HG03159 (cell line): ENCODE measurements at regions not wholly inside any gene's neighbourhood (a gene's known extent, or its start where the extent isn't known, plus 50 kb on each side); places are given as distances from the start of the nearest gene placed in this dataset.

ENCODE experiments used
- ATAC-seq: cut with Tn5 transposase; IDR thresholded peaks from one replicate; pipeline ENCODE4 v1.9.1; 2021; ENCODE audit warnings: mild to moderate bottlenecking, moderate library complexity; ENCODE audit not compliant: unreplicated experiment

- ATAC-seq: no peak
Measured at GRCh38 chr9:4386819-4387218, 87.0 kb upstream of the GLIS3 start.

GRCh38 chr9:4384750-4385149 lies 84.9 kb upstream of the GLIS3 start:
- ATAC-seq: no peak

- no peak for ATAC-seq
Measured at GRCh38 chr9:4382722-4383317, 83.0 kb upstream of the GLIS3 start.

- no peak for ATAC-seq
Measured at GRCh38 chr9:4381744-4382143, 81.9 kb upstream of the GLIS3 start.

GRCh38 chr9:4380406-4380805 lies 80.5 kb upstream of the GLIS3 start:
- ATAC-seq: no peak

GRCh38 chr9:4375424-4376200 lies 75.7 kb upstream of the GLIS3 start:
- no peak for ATAC-seq

GRCh38 chr9:4371108-4371507 lies 71.2 kb upstream of the GLIS3 start:
- no peak for ATAC-seq

GRCh38 chr9:4370501-4370900 lies 70.6 kb upstream of the GLIS3 start:
- ATAC-seq: no peak

- no peak for ATAC-seq
Measured at GRCh38 chr9:4366591-4367330, 66.9 kb upstream of the GLIS3 start.

- no peak for ATAC-seq
Measured at GRCh38 chr9:4365055-4365454, 65.2 kb upstream of the GLIS3 start.

- ATAC-seq: no peak
Measured at GRCh38 chr9:4362281-4362680, 62.4 kb upstream of the GLIS3 start.

- no peak for ATAC-seq
Measured at GRCh38 chr9:4359016-4359415, 59.1 kb upstream of the GLIS3 start.

GRCh38 chr9:4357929-4358328 lies 58.1 kb upstream of the GLIS3 start:
- ATAC-seq: no peak

- no peak for ATAC-seq
Measured at GRCh38 chr9:4356306-4356705, 56.4 kb upstream of the GLIS3 start.

GRCh38 chr9:4353236-4353635 lies 53.4 kb upstream of the GLIS3 start:
- no peak for ATAC-seq

GRCh38 chr9:4349816-4350418 lies 50.0 kb upstream of the GLIS3 start:
- ATAC-seq: no peak
